Tibial nerve (tissue), 4 donors: ENCODE measurements at regions not wholly inside any gene's neighbourhood (a gene's known extent, or its start where the extent isn't known, plus 50 kb on each side); places are given as distances from the start of the nearest gene placed in this dataset.

Source experiments
- DNase-seq, 2 donors: peaks; one replicate each; pipeline ENCODE4 v3.0.0-alpha.2; 2019; ENCODE audit warnings: low spot score in 2 of 2
- H3K27ac ChIP-seq, 4 donors: fragments of 200-600 bp; sonication (generic) in 3 of 4; one replicate each; pipeline ENCODE4 v1.5.1; 2017 to 2019; ENCODE audit warnings: mild to moderate bottlenecking in 1 of 4
- H3K27me3 ChIP-seq, 2 donors: fragments of 200-600 bp; sonication (generic) in 1 of 2; one replicate each; pipeline versions ENCODE4 v1.5.1 to v1.6.0; 2017 to 2019
- H3K36me3 ChIP-seq, 3 donors: fragments of 200-600 bp; sonication (generic); one replicate each; pipeline ENCODE4 v1.5.1; 2018 to 2019
- H3K4me1 ChIP-seq, 4 donors: fragments of 200-600 bp; sonication (generic) in 3 of 4; one replicate each; pipeline ENCODE4 v1.5.1; 2017 to 2019
- H3K4me3 ChIP-seq, 4 donors: fragments of 200-600 bp; sonication (generic) in 3 of 4; one replicate each; pipeline ENCODE4 v1.5.1; 2017 to 2019; ENCODE audit warnings: mild to moderate bottlenecking in 1 of 4, moderate library complexity in 1 of 4
- H3K9me3 ChIP-seq, 4 donors: fragments of 200-600 bp; sonication (generic) in 3 of 4; one replicate each; pipeline ENCODE4 v1.5.1; 2017 to 2019
- EP300 ChIP-seq, 2 donors: sonication (generic); formaldehyde crosslinking; IDR thresholded peaks; one replicate each; pipeline ENCODE4 v1.6.1; 2017; ENCODE audit warnings: antibody characterized with exemption in 2 of 2, mild to moderate bottlenecking in 1 of 2
- POLR2A ChIP-seq, 2 donors: fragments of 450-650 bp; IDR thresholded peaks; one replicate each; pipeline ENCODE4 v1.6.1; 2017; ENCODE audit warnings: antibody characterized with exemption in 2 of 2, mild to moderate bottlenecking in 2 of 2, moderate library complexity in 2 of 2
- WGBS, 2 donors: methylation state at CpG; one replicate each; pipeline ENCODE4 v1.1.5; 2018; 5-methylcytosine and 5-hydroxymethylcytosine counted together
- TF ChIP-seq, protein P1 (sequence below), 5 experiments: fragments of 200-600 bp in 3 of 5; fragments of 450-650 bp in 2 of 5; sonication (generic) in 3 of 5; IDR thresholded peaks; one replicate each; pipeline ENCODE4 v1.5.1; 2016 to 2019; ENCODE audit warnings: antibody characterized with exemption in 5 of 5, mild to moderate bottlenecking in 3 of 5, moderate library complexity in 2 of 5

DNA sequence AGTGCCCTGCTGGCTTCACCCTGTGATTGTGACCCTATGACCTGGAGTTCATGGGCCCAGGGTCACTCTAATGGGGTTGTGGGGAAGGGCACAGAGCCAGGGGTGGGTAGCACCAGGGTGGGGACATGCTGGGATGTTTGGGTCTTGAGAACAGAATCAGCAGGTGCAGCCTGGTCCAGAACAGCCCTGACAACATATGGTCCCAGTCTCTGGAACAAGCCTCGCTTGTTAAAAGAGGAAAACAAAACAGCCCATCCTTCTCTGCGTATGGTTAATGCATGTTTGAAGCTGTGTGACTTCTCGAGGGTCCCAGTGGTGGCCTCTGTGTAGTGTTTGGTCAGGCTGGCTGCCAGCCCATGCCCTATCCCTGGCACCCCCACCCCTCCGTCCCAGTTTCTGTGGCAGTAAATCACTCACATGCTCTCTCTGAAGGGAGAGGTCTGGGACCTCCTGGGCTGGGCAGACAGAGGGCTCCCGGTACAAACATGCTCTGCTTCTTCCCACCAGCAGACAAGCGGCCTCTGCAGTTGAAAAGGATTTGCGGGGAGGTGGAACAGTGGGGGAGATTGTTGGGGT is 79.4 kb downstream of the FAM241B start:
- TF ChIP-seq, protein P1, sequence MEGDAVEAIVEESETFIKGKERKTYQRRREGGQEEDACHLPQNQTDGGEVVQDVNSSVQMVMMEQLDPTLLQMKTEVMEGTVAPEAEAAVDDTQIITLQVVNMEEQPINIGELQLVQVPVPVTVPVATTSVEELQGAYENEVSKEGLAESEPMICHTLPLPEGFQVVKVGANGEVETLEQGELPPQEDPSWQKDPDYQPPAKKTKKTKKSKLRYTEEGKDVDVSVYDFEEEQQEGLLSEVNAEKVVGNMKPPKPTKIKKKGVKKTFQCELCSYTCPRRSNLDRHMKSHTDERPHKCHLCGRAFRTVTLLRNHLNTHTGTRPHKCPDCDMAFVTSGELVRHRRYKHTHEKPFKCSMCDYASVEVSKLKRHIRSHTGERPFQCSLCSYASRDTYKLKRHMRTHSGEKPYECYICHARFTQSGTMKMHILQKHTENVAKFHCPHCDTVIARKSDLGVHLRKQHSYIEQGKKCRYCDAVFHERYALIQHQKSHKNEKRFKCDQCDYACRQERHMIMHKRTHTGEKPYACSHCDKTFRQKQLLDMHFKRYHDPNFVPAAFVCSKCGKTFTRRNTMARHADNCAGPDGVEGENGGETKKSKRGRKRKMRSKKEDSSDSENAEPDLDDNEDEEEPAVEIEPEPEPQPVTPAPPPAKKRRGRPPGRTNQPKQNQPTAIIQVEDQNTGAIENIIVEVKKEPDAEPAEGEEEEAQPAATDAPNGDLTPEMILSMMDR (IDR thresholded peaks at IDR 0.05) = no peak
- TF ChIP-seq EP300 (IDR thresholded peaks at IDR 0.05) (no peak), POLR2A (IDR thresholded peaks at IDR 0.05) (no peak)
- H3K9me3 ChIP-seq = peaks cover 0 to 19% (median 0%) of the 10 kb centered on the region in 4 donors
- 31 to 58% methylated on average over 7 of the region's 7 CpGs for WGBS, 2 donors
- H3K4me3 ChIP-seq = no peak overlapping the region
- DNase-seq = no peak
- H3K27ac ChIP-seq = no peak overlapping the region
- H3K4me1 ChIP-seq = no peaks in the 10 kb centered on the region
- peaks cover 0 to 13% of the 10 kb centered on the region in 2 donors for H3K27me3 ChIP-seq
- no peaks in the 10 kb centered on the region for H3K36me3 ChIP-seq

DNA sequence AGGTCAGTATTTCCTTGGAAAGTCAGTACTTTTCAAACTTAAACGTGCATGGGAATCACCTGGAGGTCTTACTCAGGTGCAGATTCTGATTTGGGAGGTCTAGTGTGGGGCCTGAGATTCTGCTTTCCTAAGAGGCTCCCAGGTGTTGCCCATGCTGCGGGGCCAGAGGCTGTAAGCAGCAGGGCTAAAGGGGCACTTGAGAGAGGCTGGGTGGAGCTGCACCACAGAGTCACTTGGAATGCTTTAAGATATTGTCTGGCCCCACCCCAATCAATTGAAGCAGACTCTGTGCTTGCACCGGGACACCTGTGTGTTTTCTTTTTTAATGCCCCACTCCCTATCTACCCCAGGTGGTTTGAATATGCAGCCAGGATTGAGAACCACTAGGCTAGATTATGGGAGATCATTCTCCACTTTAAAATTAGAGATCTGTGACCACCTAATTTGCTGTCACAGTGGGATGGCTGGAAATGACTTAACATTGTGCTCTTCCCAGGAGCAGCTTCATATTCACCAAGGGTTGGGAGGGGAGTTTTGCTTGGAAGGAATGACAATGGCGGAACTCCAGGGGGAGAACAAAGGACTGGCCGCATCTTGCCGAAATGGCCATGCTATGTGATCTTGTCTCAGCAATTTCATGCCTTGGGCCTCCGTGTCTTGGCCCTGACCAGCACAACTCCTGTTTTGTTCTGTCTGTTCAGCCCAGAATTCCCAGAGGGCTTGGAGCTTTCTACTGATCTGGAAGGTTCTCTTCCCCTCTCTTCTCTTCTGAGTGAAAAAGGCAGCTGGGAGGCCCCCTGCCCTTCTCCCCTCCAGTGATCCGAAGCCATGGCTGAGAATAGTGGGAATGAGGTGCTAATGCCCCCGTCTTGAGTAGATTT is 80.2 kb downstream of the FAM241B start:
- 58 to 65% methylated on average over 9 of the region's 9 CpGs for WGBS, 2 donors
- H3K4me1 ChIP-seq = peaks cover 0 to 2% (median 0%) of the 10 kb centered on the region in 4 donors
- H3K36me3 ChIP-seq = no peaks in the 10 kb centered on the region
- TF ChIP-seq EP300 (IDR thresholded peaks at IDR 0.05) (no peak), POLR2A (IDR thresholded peaks at IDR 0.05) (no peak)
- TF ChIP-seq, protein P1 (IDR thresholded peaks at IDR 0.05) = no peak
- no peak overlapping the region for H3K4me3 ChIP-seq
- peaks cover 0 to 16% (median 0%) of the 10 kb centered on the region in 4 donors for H3K9me3 ChIP-seq
- H3K27me3 ChIP-seq = peaks cover 0 to 13% of the 10 kb centered on the region in 2 donors
- no peak for DNase-seq
- no peak overlapping the region for H3K27ac ChIP-seq

DNA sequence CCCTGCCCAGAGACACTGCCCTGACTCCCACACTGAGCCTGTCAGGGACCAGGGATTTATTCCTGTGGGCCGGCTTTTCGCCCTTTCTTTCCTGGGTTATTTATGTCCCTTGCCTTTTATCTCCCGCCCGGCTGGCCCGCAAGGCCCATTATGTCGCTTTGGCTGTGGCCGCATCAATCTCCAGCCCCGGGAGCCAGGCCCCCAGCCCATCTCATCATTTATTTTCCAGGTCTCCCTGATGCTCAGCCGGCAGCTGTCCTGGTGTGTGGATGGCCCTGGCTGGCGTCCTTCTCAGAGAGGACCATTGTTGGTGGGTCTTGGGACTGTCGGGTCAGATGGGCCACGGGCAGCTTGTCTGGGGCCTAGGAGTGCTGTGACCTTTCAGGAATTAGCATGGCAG is 82.3 kb downstream of the FAM241B start:
- 48 to 71% methylated on average over 12 of the region's 12 CpGs for WGBS, 2 donors
- H3K36me3 ChIP-seq = no peaks in the 10 kb centered on the region
- peaks cover 0 to 9% of the 10 kb centered on the region in 2 donors for H3K27me3 ChIP-seq
- peaks cover 0 to 14% (median 0%) of the 10 kb centered on the region in 4 donors for H3K9me3 ChIP-seq
- TF ChIP-seq POLR2A (IDR thresholded peaks at IDR 0.05) (no peak), EP300 (IDR thresholded peaks at IDR 0.05) (no peak)
- TF ChIP-seq, protein P1 (IDR thresholded peaks at IDR 0.05) = no peak
- H3K4me1 ChIP-seq = peaks cover 0 to 3% (median 0%) of the 10 kb centered on the region in 4 donors
- H3K27ac ChIP-seq = no peak overlapping the region
- DNase-seq = no peak
- H3K4me3 ChIP-seq = no peak overlapping the region

DNA sequence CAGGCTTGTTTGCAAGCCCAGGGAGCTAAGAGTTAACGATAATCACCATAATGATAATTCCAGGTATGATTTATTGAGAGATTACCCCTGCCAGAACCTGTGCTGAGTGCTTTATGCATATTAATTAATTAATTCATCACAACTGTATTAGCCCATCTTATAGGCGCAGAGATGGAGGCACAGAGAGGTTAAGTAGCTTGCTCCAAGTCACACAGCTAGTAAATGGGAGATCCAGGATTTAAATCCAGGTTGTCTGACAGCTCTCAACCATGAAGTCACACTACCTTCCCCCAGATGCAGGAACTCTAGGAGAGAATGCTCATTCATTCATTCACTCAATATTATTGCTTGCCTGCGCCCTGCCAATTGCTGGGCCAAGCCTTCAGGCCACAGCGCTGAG is 84.5 kb downstream of the FAM241B start:
- no peaks in the 10 kb centered on the region for H3K36me3 ChIP-seq
- H3K27ac ChIP-seq = no peak overlapping the region
- H3K27me3 ChIP-seq = peaks cover 0 to 9% of the 10 kb centered on the region in 2 donors
- WGBS, 2 donors = 89 to 90% methylated on average over 4 of the region's 4 CpGs
- DNase-seq = no peak
- TF ChIP-seq EP300 (IDR thresholded peaks at IDR 0.05) = no peak
- TF ChIP-seq, protein P1 (IDR thresholded peaks at IDR 0.05) = no peak
- TF ChIP-seq POLR2A (IDR thresholded peaks at IDR 0.05) = no peak
- H3K4me1 ChIP-seq = peaks cover 0 to 3% (median 0%) of the 10 kb centered on the region in 4 donors
- no peaks in the 10 kb centered on the region for H3K9me3 ChIP-seq
- no peak overlapping the region for H3K4me3 ChIP-seq
